ENCODE measurements at regions not wholly inside any gene's neighbourhood (a gene's known extent, or its start where the extent isn't known, plus 50 kb on each side); places are given as distances from the start of the nearest gene placed in this dataset.

GRCh38 chr15:96495386-96495785 lies 164.9 kb downstream of the NR2F2 start:
- dilution Hi-C loops (cut with MboI; ENCODE audit: extremely low pct_ligation_motif_present, low sequenced_read_pairs), result no loop called here
- Histone ChIP-seq H3K4me3 (ENCODE audit: control insufficient read depth in 2 of 3, extremely low read depth in 1 of 3, insufficient read depth in 2 of 3, low read depth in 1 of 3, low read length in 3 of 3) (no peak overlapping the region), H3K79me2 (ENCODE audit: control insufficient read depth, insufficient read depth, low read length) (no peaks in the 10 kb centered on the region), H3K27ac (ENCODE audit: control insufficient read depth, insufficient read depth, low read length) (no peak overlapping the region), H3K4me1 (ENCODE audit: control insufficient read depth, extremely low read depth, insufficient read depth, low read length) (no peaks in the 10 kb centered on the region), H3K27me3 (ENCODE audit: control insufficient read depth, extremely low read depth, insufficient read depth, low read length) (no peaks in the 10 kb centered on the region), H3K9ac (ENCODE audit: control insufficient read depth, extremely low read depth, insufficient read depth, low read length) (no peak overlapping the region), H4K20me1 (ENCODE audit: control insufficient read depth, extremely low read depth, insufficient read depth, low read length) (no peaks in the 10 kb centered on the region), H3K36me3 (ENCODE audit: control insufficient read depth in 2 of 2, extremely low read depth in 1 of 2, insufficient read depth in 2 of 2, low read length in 2 of 2) (no peaks in the 10 kb centered on the region), H3K4me2 (ENCODE audit: control insufficient read depth, extremely low read depth, insufficient read depth, low read depth, low read length) (no peak overlapping the region), H2AFZ (ENCODE audit: control insufficient read depth, low read length) (no peak overlapping the region), H3K9me1 (ENCODE audit: control insufficient read depth, extremely low read depth, insufficient read depth, low read length) (no peaks in the 10 kb centered on the region), H3K9me3 (ENCODE audit: control insufficient read depth, low read depth, low read length) (no peaks in the 10 kb centered on the region)
- TF ChIP-seq EZH2 (IDR thresholded peaks at IDR 0.05; ENCODE audit: low read length) (no peak), CTCF (optimal IDR thresholded peaks at IDR 0.05 in 1 of 3, IDR thresholded peaks at IDR 0.05 in 1 of 3, conservative IDR thresholded peaks at IDR 0.05 in 1 of 3; ENCODE audit: extremely low read depth in 1 of 3, insufficient read depth in 2 of 3, low read length in 3 of 3) (no peak)
- no peak for DNase-seq (ENCODE audit: low read depth, low spot score)
- no peak for FAIRE-seq

GRCh38 chr15:96497951-96498350 lies 167.5 kb downstream of the NR2F2 start:
- Histone ChIP-seq H3K27ac (ENCODE audit: control insufficient read depth, insufficient read depth, low read length) (no peak overlapping the region), H3K9me3 (ENCODE audit: control insufficient read depth, low read depth, low read length) (no peaks in the 10 kb centered on the region), H4K20me1 (ENCODE audit: control insufficient read depth, extremely low read depth, insufficient read depth, low read length) (no peaks in the 10 kb centered on the region), H3K4me3 (ENCODE audit: control insufficient read depth in 2 of 3, extremely low read depth in 1 of 3, insufficient read depth in 2 of 3, low read depth in 1 of 3, low read length in 3 of 3) (no peak overlapping the region), H3K79me2 (ENCODE audit: control insufficient read depth, insufficient read depth, low read length) (no peaks in the 10 kb centered on the region), H3K27me3 (ENCODE audit: control insufficient read depth, extremely low read depth, insufficient read depth, low read length) (no peaks in the 10 kb centered on the region), H3K4me1 (ENCODE audit: control insufficient read depth, extremely low read depth, insufficient read depth, low read length) (no peaks in the 10 kb centered on the region), H3K9me1 (ENCODE audit: control insufficient read depth, extremely low read depth, insufficient read depth, low read length) (no peaks in the 10 kb centered on the region), H3K36me3 (ENCODE audit: control insufficient read depth in 2 of 2, extremely low read depth in 1 of 2, insufficient read depth in 2 of 2, low read length in 2 of 2) (no peaks in the 10 kb centered on the region), H3K9ac (ENCODE audit: control insufficient read depth, extremely low read depth, insufficient read depth, low read length) (no peak overlapping the region), H3K4me2 (ENCODE audit: control insufficient read depth, extremely low read depth, insufficient read depth, low read depth, low read length) (no peak overlapping the region), H2AFZ (ENCODE audit: control insufficient read depth, low read length) (no peak overlapping the region)
- no peak for FAIRE-seq
- dilution Hi-C loops (cut with MboI; ENCODE audit: extremely low pct_ligation_motif_present, low sequenced_read_pairs), result no loop called here
- TF ChIP-seq CTCF (optimal IDR thresholded peaks at IDR 0.05 in 1 of 3, IDR thresholded peaks at IDR 0.05 in 1 of 3, conservative IDR thresholded peaks at IDR 0.05 in 1 of 3; ENCODE audit: extremely low read depth in 1 of 3, insufficient read depth in 2 of 3, low read length in 3 of 3) (no peak), EZH2 (IDR thresholded peaks at IDR 0.05; ENCODE audit: low read length) (no peak)
- no peak for DNase-seq (ENCODE audit: low read depth, low spot score)
